ENCODE measurements at regions not wholly inside any gene's neighbourhood (a gene's known extent, or its start where the extent isn't known, plus 50 kb on each side); places are given as distances from the start of the nearest gene placed in this dataset.

DNA sequence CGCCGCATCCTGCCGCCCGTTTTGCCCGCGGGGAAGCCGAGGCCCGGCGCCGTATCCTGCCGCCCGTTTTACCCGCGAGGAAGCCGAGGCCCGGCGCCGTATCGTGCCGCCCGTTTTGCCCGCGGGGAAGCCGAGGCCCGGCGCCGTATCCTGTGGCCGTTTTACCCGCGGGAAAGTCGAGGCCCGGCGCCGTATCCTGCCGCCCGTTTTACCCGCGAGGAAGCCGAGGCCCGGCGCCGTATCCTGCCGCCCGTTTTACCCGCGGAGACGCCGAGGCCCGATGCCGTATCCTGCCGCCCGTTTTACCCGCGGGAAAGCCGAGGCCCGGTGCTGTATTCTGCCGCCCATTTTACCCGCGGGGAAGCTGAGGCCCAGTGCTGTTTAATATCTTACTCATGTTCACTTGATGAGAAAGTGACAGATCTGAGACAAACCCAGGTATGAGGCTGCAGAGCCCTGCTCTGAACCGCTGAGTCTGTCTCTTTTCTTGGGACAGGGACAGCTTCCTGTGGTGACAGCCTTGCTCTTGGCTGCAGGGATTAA, 129.4 kb downstream of the CDH26 start:
- H3K36me3 Mint-ChIP-seq = no peaks in the 10 kb centered on the region
- peaks cover 5 to 7% of the 10 kb centered on the region in 2 donors for H3K9me3 Mint-ChIP-seq
- H3K4me1 Mint-ChIP-seq = no peaks in the 10 kb centered on the region
- H3K27ac Mint-ChIP-seq = no peak overlapping the region
- H3K4me3 Mint-ChIP-seq = peak overlapping the region; percentile 51 to 55
- peaks cover 43 to 55% of the 10 kb centered on the region in 2 donors for H3K27me3 Mint-ChIP-seq
- no peak for DNase-seq
- ATAC-seq (replicated peaks) = no peak

DNA sequence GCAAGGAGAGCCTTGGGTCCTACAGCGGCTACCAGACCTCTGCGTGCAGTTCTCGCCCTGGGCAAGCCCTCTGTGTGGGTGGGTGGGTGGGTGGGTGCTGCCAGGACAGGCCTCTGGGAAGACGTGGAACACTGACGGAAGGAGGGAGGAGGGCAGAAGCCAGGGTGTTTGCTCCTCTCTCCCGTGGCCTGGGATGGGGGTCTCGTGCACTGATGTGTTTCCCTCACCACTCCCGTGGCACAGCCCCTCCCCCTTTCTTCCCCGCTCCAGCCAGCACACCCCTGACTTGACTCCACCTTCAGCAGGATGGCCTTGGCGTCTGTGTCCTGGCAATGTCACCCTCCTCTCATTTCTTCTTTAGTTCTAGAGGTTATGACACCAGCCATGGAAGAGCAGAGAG, 130.0 kb downstream of the CDH26 start:
- no peak for DNase-seq
- Mint-ChIP-seq H3K36me3 (no peaks in the 10 kb centered on the region), H3K4me1 (no peaks in the 10 kb centered on the region), H3K4me3 (no peak overlapping the region), H3K27me3 (peaks cover 43 to 55% of the 10 kb centered on the region in 2 donors), H3K9me3 (peaks cover 2 to 7% of the 10 kb centered on the region in 2 donors), H3K27ac (no peak overlapping the region)
- ATAC-seq (replicated peaks) = no peak

DNA sequence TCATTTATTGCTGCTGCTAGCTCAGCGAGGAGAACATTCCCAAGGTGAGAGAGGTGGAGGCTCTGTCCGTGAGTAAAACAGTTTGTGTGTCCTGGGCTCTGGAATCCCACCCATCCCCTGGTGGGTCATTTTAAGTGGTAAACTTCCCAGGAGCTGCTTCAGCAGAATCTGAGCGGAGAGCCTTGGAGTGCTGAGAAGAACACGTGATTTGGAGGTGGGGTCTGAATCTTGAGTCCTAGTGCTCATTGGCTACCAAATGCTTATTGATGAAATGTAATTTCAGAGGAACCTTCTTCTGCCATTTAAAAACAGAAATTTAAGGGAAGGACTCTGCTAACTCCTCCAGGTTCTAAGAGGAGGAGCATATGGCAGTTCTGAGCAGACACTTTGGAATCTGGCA, 132.4 kb downstream of the CDH26 start:
- H3K9me3 Mint-ChIP-seq = peaks cover 2 to 9% of the 10 kb centered on the region in 2 donors
- no peak overlapping the region for H3K4me3 Mint-ChIP-seq
- DNase-seq (no peak), ATAC-seq (replicated peaks) (no peak)
- no peak overlapping the region for H3K27ac Mint-ChIP-seq
- H3K27me3 Mint-ChIP-seq = peaks cover 38 to 44% of the 10 kb centered on the region in 2 donors
- no peaks in the 10 kb centered on the region for H3K36me3 Mint-ChIP-seq
- H3K4me1 Mint-ChIP-seq = no peaks in the 10 kb centered on the region

DNA sequence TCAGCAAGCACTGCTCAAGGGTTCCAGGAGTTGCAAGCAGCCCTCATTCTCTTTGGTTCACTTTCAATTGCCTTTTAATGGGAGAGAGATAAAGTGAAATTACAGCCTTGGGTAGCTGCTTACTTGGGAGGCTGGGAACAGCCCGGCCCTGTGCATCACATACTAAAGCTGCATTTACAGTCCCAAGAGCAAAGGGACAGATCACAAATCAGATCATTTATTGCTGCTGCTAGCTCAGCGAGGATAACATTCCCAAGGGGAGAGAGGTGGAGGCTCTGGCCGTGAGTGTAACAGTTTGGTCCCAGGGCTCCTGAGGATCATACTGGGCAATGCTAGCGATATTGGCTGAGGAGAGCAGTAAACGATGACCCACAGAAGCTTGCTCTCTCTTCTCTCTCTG, 133.1 kb downstream of the CDH26 start:
- Mint-ChIP-seq H3K27me3 (peaks cover 31 to 37% of the 10 kb centered on the region in 2 donors), H3K4me1 (no peaks in the 10 kb centered on the region), H3K36me3 (no peaks in the 10 kb centered on the region), H3K9me3 (peaks cover 2 to 9% of the 10 kb centered on the region in 2 donors), H3K4me3 (no peak overlapping the region), H3K27ac (no peak overlapping the region)
- ATAC-seq (replicated peaks) = no peak
- DNase-seq = no peak

DNA sequence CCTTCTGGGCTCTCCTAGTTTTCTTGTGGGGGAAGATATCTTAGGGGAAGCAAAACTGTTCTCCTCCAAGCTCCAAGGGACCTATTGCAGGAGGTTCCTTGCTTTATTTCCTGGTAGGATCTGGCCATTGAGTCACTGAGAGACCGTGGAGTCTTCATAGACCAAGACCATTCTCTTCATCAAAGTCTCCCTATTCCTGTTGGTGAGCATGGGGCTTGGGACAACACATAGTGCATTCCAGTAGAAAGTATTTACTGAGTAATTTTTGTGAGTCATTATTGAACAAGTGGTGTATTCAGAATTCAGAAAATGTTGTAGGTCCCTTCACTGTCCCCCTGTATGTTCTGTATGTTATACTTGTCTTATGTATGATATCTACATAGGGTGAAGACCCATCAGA, 133.6 kb downstream of the CDH26 start:
- DNase-seq (no peak), ATAC-seq (replicated peaks) (no peak)
- no peaks in the 10 kb centered on the region for H3K36me3 Mint-ChIP-seq
- no peak overlapping the region for H3K4me3 Mint-ChIP-seq
- no peaks in the 10 kb centered on the region for H3K4me1 Mint-ChIP-seq
- H3K27ac Mint-ChIP-seq = no peak overlapping the region
- H3K27me3 Mint-ChIP-seq = peaks cover 26 to 31% of the 10 kb centered on the region in 2 donors
- peaks cover 2 to 9% of the 10 kb centered on the region in 2 donors for H3K9me3 Mint-ChIP-seq

DNA sequence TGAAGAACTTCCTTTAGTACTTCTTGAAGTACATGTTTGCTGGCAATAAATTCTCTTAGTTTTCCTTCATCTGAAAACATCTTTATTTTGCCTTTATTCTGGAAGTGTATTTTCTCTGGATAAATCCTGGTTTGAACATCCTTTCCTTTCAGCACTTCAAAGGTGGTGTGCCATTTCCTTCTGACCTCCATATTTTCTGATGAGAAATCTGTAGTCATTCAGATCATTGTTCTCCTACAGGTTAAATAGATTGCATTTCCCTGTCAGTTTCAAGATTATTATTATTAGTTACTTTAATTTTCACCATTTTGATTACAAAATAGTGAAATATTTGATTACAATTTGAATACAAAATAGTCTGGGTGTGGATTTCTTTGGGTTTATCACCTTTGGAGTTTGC, 134.5 kb downstream of the CDH26 start:
- DNase-seq = no peak
- no peaks in the 10 kb centered on the region for H3K4me1 Mint-ChIP-seq
- no peak overlapping the region for H3K4me3 Mint-ChIP-seq
- peaks cover 22 to 26% of the 10 kb centered on the region in 2 donors for H3K27me3 Mint-ChIP-seq
- H3K9me3 Mint-ChIP-seq = peaks cover 2 to 9% of the 10 kb centered on the region in 2 donors
- H3K27ac Mint-ChIP-seq = no peak overlapping the region
- no peaks in the 10 kb centered on the region for H3K36me3 Mint-ChIP-seq
- no peak for ATAC-seq (replicated peaks)

DNA sequence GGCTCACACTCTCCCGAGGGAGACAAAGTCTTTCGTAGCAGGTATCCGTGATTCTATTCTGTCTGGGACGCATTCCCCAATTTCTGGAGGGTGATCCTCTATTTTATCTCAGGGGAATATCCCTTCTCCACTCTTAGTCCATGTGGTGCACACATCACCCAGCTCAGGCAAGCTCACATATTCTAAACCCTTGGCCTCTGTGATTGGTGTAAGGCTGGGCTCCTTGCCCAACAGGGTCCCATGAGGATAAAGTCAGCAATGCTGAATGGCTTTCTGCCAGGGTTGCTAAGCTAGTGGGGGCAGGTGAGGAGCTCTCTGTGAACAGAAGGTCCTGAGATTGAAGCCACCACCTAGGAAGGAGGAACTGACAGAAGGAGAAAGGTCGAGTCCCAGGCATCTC, 137.2 kb downstream of the CDH26 start:
- Mint-ChIP-seq H3K27ac (no peak overlapping the region), H3K4me3 (no peak overlapping the region), H3K36me3 (no peaks in the 10 kb centered on the region), H3K4me1 (no peaks in the 10 kb centered on the region), H3K27me3 (peaks cover 2% of the 10 kb centered on the region in 2 donors), H3K9me3 (peaks cover 7 to 9% of the 10 kb centered on the region in 2 donors)
- DNase-seq = no peak
- ATAC-seq (replicated peaks) = no peak

DNA sequence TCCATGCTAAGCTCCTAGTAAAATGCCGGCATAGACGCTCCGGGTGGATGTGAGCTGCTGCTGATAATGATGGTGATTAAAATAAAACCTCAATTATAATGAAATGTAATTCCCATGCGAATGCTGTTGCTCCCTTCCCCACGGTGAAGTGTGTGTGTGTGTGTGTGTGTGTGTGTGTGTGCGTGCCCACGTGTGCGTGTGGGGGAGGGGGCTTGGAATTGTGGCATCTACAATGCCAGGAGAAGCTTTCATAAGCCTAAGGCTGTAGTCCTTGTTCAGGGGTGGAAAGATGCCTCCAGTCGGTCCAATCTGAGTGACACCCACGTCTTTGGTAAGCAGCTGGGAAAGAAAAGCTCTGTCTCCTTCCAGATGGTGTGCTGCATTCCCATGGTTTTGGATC, 137.9 kb downstream of the CDH26 start:
- no peak for ATAC-seq (replicated peaks)
- Mint-ChIP-seq H3K4me3 (no peak overlapping the region), H3K4me1 (peaks cover 0 to 6% of the 10 kb centered on the region in 2 donors), H3K27ac (no peak overlapping the region), H3K36me3 (no peaks in the 10 kb centered on the region), H3K9me3 (peaks cover 7 to 9% of the 10 kb centered on the region in 2 donors), H3K27me3 (no peaks in the 10 kb centered on the region)
- no peak for DNase-seq

DNA sequence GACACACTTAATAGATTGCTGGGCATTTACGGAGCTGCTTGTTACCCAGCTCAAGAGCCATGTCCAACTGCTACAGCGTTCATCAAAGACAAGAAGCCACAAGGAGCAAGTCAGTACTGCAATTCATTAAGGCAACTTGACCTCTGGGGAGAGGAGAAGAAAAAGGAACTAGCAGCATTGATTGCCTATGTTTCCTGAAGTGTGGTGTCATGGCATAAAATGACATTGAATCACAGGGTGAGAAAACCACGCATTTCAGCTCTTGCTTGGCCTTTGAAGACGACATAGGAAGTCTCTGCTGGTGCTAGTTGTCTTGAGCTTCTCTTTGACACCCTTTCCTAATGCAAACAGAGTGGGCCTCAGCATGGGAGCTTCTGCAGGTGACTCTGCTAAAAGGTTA, 139.1 kb downstream of the CDH26 start:
- peaks cover 6 to 8% of the 10 kb centered on the region in 2 donors for H3K9me3 Mint-ChIP-seq
- H3K27me3 Mint-ChIP-seq = no peaks in the 10 kb centered on the region

DNA sequence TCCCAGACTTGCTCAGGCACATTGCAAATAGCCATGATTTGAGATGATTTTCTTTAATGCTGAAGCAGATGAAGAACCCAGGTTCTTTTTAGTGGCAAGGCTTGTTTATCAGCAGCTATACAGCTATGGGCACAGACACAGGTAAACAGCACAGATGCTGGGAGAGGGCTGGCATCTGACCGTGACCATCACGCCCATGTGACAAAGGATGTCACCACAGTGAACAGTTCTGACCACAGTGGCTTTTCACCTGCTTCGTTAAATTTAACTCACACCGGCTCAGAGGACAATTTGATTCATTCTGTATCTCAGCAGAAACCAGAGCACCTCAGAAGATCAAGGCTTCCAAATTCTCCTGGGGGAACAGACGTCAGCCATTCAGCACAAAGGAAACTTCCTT, 142.6 kb downstream of the CDH26 start:
- H3K9me3 Mint-ChIP-seq = peaks cover 0 to 5% of the 10 kb centered on the region in 2 donors
- no peaks in the 10 kb centered on the region for H3K36me3 Mint-ChIP-seq
- peaks cover 0 to 8% of the 10 kb centered on the region in 2 donors for H3K4me1 Mint-ChIP-seq
- no peaks in the 10 kb centered on the region for H3K27me3 Mint-ChIP-seq
- DNase-seq (no peak), ATAC-seq (replicated peaks) (peak; percentile 63 to 74)
- no peak overlapping the region for H3K27ac Mint-ChIP-seq
- no peak overlapping the region for H3K4me3 Mint-ChIP-seq

More for the DNA sequence above, 139.1 kb downstream of the CDH26 start:
- DNase-seq = no peak
- H3K4me3 Mint-ChIP-seq = no peak overlapping the region
- H3K27ac Mint-ChIP-seq = no peak overlapping the region
- peaks cover 0 to 8% of the 10 kb centered on the region in 2 donors for H3K4me1 Mint-ChIP-seq
- H3K36me3 Mint-ChIP-seq = no peaks in the 10 kb centered on the region
- ATAC-seq (replicated peaks) = no peak

DNA sequence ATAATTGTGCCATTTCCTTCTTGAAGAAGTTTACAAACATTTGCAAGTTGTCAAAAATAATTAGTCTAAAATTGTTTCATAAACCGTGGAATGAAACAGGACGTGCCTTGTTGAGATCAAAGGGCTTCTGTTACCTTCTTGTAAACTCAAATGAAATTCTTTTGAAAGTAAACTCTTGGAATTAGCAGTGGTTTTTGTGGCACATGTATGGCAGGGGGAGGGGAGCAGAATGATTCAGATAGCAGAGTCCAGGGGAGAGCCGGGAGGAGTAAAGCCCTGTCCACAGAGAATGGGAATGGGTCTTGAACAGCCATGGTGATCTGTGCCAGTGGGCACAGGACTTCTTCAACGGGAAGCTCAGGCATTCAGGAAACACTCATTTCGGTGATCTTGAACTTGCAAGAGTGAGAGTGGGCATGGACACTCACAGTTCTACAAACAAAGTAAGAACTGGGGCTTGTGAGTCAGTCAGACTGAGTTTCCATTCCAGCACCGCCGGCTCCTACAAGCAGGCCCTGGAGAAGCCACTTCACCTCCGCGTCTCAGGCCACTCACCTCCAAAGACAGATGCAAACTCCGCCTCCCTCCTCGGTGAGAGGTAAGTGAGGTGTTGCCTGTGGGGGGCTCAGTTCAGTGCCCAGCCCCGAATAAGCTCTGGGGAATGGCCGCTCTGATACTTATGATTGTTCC, 143.1 kb downstream of the CDH26 start:
- ATAC-seq (replicated peaks) (no peak), DNase-seq (no peak)
- Mint-ChIP-seq H3K36me3 (no peaks in the 10 kb centered on the region), H3K27ac (no peak overlapping the region), H3K27me3 (no peaks in the 10 kb centered on the region), H3K9me3 (peaks cover 0 to 5% of the 10 kb centered on the region in 2 donors), H3K4me1 (peaks cover 0 to 8% of the 10 kb centered on the region in 2 donors), H3K4me3 (no peak overlapping the region)

DNA sequence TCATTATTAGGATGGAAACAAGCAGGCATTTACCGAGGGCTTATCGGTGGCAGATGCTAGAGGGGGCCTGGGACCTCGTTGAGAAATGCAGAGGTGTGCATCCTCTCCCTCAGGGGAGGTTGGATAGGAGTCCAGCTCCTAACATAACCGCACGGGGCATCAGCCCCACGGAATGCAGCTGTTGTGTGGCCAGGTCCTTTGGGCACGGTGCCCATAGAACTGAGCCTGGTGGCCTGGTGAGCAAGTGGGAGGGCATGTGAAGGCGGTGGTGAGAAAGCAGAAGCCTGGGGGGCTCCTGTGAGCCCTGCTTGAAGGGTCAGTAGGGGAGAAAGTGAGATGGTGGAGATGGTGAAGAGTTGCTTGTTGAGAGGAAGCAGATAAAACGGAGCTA, 143.7 kb downstream of the CDH26 start:
- no peaks in the 10 kb centered on the region for H3K27me3 Mint-ChIP-seq
- no peaks in the 10 kb centered on the region for H3K36me3 Mint-ChIP-seq
- no peak overlapping the region for H3K27ac Mint-ChIP-seq
- peaks cover 0 to 5% of the 10 kb centered on the region in 2 donors for H3K9me3 Mint-ChIP-seq
- DNase-seq (no peak), ATAC-seq (replicated peaks) (no peak)
- no peak overlapping the region for H3K4me3 Mint-ChIP-seq
- peaks cover 0 to 8% of the 10 kb centered on the region in 2 donors for H3K4me1 Mint-ChIP-seq

DNA sequence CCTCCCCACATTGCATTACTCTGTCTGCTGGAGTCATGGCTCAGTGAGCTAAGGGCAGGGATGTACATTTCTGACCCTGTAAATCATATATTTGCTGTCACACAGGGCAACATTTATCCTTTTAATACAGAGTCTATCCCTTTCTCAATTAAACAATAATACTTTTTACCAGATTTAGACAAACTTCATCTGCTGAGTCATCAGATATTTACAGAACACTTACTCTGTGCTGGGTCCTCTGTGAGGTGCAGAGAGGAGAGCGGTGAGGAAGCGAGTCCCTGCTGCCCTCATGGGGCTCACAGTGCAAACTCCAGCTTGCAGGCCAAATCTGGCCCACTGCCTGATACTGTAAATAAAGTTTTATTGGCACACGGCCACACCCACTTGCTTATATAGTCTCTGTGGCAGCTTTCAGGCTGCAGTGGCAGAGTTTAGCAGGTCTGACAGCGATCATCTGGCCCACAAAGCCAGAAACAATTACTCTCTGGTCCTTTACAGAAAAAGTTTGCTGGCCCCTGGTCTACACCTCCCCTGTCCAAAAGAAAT, 144.5 kb downstream of the CDH26 start:
- Mint-ChIP-seq H3K4me1 (peaks cover 0 to 8% of the 10 kb centered on the region in 2 donors), H3K36me3 (no peaks in the 10 kb centered on the region), H3K27ac (no peak overlapping the region), H3K27me3 (no peaks in the 10 kb centered on the region), H3K4me3 (no peak overlapping the region), H3K9me3 (peaks cover 0 to 5% of the 10 kb centered on the region in 2 donors)
- DNase-seq (no peak), ATAC-seq (replicated peaks) (no peak)

DNA sequence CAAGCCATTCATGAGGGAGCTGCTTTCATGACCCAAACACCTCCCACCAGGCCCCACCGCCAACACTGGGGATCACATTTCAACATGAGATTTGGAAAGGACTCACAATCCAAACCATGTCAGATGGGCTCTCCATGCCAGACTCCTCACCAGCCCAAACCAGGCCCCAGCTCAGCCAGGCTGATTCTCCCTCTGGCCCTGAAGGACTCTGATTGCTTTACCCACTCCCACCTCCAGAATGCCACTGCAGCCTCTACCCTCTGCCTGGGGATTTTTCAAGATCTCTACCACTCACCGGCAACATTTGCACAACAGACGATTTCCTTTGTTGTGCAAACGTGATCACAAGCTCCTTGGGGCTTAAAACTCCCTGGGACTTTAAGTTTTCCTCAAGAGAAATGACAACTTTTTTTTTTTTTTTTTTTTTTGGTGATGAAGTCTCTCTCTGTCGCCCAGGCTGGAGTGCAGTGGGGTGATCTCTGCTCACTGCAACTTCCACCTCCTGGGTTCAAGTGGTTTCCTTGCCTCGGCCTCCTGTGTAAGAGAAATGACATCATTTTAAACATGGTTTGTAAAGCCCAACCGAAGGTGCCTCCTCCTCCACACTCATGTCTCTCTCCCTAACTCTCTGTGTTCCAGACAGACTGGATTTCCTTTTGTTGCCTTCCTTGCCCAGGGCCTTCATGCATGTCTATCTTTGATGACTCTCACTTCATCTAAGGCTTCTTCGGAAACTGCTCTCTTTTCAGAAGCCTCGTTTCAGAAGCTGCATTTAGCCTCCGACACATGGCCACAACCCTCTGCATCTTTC, 147.0 kb downstream of the CDH26 start:
- H3K27ac Mint-ChIP-seq = no peak overlapping the region
- no peaks in the 10 kb centered on the region for H3K36me3 Mint-ChIP-seq
- no peak overlapping the region for H3K4me3 Mint-ChIP-seq
- no peaks in the 10 kb centered on the region for H3K9me3 Mint-ChIP-seq
- H3K4me1 Mint-ChIP-seq = peaks cover 0 to 8% of the 10 kb centered on the region in 2 donors
- DNase-seq (no peak), ATAC-seq (replicated peaks) (no peak)
- no peaks in the 10 kb centered on the region for H3K27me3 Mint-ChIP-seq

Data from stimulated activated naive B cell treated with anti-CD40 and anti-IgM and Interleukin-4, amounts not matched to agents 10 μg/mL and 1 μg/mL and 100 μg/mL, for 72 hours (primary cell).